ENCODE measurements at regions not wholly inside any gene's neighbourhood (a gene's known extent, or its start where the extent isn't known, plus 50 kb on each side); places are given as distances from the start of the nearest gene placed in this dataset.

- TF ChIP-seq CTCF (IDR thresholded peaks at IDR 0.05) (no peak), USF2 (CRISPR knock-in tag; IDR thresholded peaks at IDR 0.05) (no peak)
Observed at GRCh38 chr6:71512256-71512655, 223.6 kb downstream of the OGFRL1 start.
